HG03280 (cell line): ENCODE measurements at regions not wholly inside any gene's neighbourhood (a gene's known extent, or its start where the extent isn't known, plus 50 kb on each side); places are given as distances from the start of the nearest gene placed in this dataset.
"Not testable (repeated sequence)": the region's sequence is repeated elsewhere in the genome, so short reads cannot be mapped to it uniquely, and the experiment has no call there.

Source experiments
- ATAC-seq: cut with Tn5 transposase; IDR thresholded peaks from one replicate; pipeline ENCODE4 v1.9.1; 2021; ENCODE audit warnings: mild to moderate bottlenecking, moderate library complexity; ENCODE audit not compliant: unreplicated experiment

DNA sequence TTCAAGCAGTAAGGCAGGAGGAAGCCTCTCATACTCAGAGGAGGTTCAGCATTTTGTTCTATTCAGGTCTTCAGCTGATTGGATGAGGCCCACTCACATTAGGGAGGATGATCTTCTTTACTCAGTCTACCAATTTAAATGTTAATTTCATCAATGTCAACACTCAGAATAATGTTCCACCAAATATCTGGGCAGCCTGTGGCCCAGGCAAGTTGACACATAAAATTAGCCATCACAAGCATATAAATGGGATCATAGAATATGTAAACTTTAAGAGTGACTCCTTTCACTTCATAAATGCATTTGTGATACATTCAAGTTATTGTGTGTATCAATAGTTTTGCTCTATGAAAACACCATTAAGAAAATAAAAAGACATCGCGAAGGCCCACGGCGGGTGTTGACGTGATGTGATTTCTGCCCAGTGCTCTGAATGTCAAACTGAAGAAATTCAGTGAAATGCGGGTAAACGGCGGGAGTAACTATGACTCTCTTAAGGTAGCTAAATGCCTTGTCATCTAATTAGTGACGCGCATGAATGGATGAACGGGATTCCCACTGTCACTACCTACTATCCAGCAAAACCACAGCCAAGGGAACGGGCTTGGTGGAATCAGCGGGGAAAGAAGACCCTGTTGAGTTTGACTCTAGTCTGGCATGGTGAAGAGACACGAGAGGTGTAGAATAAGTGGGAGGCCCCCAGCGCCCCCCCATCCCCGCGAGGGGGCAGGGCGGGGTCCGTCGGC is 536.1 kb upstream of the AUTS2 start:
- no peak for ATAC-seq

DNA sequence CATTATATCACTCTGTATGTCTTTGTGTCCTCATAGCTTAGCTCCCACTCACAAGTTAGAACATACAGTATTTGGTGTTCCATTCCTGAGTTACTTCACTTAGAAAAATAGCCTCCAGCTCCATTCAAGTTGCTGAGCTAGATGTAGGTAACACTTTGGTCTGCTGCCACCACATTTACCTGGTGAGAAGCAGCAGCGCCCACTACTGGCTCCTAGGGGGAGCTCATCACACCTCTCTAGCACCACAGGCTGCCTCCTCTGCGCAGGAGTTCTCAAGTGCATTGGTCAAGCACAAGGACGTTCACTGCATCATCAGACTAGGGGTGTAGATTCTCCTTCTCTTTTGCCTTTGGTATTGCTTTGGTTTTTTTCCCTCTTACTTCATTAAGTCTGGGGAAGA is 530.9 kb upstream of the AUTS2 start:
- ATAC-seq, result no peak

DNA sequence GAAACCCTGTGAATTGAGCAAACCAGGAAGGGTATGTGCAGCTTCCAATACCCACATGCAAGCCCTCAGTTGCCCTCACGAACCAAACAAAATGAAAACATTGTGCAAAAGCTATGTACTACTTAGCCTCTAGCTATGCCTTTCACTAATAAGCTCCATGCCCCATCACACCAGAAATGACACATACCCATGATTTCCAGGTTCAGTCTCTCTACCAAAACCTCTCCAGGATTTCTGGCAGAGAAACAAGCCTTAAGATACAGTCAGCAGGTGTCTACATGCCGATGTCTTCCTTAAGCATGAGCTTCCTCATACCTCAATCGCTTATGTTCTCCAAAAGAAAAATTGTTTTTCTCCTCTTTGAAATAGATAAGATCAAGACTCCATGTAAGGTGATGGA is 527.8 kb upstream of the AUTS2 start:
- no peak for ATAC-seq

DNA sequence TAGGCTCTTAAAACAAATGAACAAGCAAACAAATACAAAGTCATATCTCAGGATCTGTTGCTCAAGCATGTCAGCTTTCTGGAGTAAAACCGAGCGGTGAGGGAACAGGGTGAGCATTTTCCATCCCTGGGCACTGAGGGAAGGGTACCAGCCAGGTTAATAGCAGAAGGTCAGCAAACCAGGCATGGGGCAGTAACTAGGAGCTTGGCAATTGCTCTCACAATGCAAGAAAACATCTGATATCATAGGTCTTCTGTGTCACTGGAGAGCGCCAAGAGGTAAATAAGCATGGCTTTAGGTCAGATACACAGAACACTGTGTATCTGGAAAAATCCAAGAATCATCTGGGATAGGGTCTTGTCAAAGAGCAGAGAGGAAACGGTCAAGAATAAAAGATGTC is 521.7 kb upstream of the AUTS2 start:
- no peak for ATAC-seq

DNA sequence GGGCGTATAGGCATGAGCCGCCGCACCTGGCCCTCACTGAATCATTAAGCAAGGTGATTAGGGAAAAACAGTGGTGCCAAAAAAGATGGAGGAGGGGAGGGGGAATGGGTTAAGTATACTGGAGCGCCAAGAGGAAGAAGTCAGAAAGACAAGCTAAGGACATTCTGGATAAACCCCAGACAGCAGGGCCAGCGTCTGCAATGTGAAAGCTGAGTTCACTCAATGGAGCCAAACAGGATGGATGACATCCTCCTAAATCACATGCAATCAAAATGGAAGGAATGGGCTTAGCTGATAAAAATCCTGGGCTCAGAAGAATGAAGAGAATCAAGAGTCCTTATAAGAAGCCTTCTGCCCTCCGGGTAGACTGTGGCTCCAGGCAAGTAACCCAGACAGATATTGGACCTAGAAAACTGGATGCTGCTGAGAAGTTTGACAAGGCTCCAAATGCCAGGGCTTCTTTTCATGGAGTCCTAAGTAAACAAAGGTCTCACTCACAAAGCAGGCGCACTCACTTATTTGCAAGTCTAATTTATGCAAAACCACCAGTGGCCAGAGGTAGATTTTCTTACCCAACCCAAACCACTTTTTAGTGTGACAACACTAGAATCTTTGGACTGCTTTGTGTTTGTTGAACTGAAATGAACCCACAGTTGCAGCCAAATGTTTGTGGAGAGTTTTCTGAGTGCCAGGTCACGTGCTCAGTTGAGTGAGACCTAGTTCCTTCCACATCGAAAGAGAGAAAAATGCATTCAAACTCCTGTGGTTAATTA is 519.1 kb upstream of the AUTS2 start:
- no peak for ATAC-seq

DNA sequence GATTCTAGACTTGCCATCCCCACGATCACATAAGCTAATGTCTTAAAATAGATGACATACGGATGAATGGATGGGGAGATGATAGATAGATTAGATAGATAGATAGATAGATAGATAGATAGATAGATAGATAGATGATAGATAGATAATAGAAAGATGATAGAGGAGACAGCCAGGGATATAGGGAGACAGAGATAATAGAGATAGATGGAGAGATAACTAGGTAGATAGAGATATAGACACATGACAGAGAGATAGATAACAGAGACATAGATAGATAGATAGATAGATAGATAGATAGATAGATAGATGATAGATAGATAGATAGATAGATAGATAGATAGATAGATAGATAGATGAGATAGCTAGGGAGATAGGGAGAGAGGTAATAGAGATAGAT is 511.0 kb upstream of the AUTS2 start:
- ATAC-seq, result not testable (repeated sequence)

DNA sequence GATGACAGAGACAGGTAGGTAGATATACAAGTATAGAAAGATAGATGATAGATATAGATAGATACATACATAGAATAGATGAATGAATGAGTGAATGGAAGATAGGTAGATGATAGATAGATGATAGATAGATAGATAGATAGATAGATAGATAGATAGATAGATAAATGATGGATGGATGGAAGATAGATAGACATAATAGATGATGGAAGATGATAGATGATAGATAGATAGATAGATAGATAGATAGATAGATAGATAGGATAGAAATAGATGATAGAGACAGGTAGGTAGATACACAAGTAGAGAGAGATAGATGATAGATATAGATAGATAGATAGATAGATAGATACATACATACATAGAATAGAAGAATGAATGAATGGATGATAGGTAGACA is 510.1 kb upstream of the AUTS2 start:
- no peak for ATAC-seq

DNA sequence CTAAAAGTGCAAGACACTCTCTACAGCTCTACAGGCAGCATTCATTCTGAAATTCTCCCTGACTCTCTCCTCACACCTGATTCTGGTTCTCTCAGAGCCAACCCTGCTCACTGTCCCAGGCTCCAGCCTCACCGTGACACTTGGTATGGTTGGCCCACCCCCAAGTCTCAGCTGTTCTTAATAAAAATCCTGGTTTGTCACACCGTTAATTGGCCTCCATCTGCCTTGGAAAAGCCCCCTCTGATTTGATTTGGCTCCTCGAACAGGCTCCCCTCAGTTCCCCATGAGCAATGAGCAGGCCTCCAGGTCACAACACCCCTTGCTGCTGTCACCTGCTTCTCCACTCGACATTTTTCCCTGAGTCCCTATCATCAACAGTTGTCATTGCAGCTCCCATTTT is 507.3 kb upstream of the AUTS2 start:
- ATAC-seq, result no peak

DNA sequence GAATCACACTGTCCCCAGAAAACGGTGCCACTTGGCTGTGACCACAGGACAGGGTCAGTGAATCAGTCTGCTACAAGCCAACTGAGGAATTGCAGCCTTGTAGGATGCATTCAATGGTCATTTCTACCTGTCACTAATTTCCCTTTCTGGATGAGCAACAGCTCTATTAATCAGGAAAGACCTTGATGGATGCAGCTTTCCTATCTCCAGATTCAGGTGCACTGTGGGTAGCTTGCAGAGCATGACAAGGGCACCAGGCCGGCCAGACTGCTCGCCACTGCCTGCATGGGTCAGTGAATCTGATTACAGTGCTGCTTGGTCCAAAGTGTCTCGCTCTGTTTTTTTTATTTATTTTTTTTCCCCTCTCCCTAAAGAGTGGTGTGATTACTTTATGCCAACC is 506.8 kb upstream of the AUTS2 start:
- no peak for ATAC-seq

DNA sequence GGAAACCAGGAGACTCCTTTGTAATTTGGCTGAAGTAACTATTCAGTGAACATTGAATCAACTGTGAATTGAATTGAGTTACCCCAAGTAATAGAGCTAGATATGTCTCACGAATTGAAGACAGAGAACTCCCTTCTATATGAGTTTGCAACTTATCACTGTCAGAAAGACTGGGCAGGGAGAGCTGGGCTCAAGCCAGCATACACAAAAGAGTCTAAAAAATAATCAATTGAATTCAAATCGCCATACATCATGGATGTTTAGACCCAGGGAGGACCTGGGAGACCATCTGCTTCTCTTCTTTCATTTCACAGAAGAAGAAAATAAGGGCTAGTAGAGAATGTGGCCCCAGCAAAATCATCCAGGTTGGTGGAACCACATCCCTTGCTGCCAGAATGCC is 503.1 kb upstream of the AUTS2 start:
- ATAC-seq, result no peak

DNA sequence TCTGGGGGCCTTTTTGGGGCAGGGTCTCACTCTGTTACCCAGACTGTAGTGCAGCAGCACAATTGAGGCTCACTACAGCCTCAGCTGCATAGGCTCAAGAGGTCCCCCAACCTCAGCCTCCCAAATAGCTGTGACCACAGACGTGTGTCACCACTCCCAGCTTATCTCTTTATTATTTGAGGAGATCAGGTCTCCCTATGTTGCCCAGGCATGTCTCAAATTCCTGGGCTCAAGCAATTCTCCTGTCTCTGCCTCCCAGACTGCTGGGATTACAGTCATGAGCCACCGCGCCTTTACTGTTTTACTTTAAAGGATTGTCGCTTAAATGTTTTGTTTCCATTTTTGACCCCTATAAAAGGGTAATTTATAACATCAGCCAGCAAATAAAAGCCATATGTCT is 502.6 kb upstream of the AUTS2 start:
- ATAC-seq, result no peak

DNA sequence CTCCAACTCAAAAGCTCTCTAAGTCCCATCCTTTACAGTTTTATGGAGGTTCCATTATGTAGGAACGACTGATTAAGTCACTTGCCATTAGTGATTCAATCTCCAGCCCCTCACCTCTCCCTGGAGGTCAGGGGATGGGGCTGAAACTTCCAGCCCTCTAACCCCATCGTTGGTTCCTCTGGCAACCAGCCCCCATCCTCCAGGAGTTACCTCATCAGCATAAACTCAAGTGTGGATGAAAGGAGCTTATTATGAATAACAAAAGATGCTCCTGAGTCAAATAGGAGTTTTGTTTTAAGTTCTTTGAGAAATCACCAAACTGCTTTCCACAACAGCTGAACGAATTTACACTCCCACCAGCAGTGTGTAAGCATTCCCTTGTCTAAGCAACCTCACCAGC is 494.3 kb upstream of the AUTS2 start:
- no peak for ATAC-seq

DNA sequence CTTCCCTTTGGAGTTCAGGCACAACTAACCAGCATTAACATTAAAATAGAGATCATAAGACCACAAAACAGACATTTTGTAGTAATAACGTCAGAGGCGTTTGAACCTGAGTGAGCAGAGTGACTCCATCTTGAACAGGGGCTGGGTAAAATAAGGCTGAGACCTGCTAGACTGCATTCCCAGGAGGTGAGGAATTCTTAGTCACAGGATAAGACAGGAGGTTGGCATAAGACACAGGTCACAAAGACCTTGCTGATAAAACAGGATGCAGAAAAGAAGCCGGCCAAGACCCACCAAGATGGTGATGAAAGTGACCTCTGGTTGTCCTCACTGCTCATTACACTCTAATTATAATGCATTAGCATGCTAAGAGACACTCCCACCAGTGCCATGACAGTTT is 493.2 kb upstream of the AUTS2 start:
- ATAC-seq, result no peak

DNA sequence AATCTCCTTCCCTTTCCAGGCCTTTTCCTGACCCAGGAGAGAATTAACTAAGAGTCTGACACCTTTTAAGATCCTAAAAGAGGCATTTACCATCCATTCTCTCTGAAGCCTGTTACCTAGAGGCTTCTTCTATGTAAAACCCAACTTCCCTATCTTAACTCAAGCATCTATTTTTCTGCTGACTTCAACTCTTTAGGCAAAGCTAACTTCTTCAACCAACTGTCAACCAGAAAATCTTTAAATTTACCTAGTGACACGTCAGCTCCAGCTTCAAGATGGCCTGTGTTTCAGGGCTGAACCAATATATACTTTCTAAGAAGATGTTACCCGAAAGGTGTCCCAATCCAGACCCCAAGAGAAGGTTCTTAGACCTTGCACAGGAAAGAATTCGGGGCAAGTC is 492.3 kb upstream of the AUTS2 start:
- no peak for ATAC-seq

DNA sequence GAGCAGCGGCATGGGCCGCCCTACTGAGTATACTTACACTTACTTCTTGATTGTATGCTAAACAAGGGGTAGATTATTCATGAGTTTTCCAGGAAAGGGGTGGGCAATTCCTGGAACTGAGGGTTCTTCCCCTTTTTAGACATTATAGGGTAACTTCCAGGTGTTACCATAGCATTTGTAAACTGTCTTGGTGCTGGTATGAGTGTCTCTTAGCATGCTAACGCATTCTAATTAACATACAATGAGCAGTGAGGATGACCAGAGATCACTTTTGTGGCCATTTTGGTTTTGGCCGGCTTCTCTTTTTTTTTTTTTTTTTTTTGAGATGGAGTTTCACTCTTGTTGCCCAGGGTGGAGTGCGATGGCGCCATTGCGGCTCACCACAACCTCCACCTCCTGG is 491.8 kb upstream of the AUTS2 start:
- not testable (repeated sequence) for ATAC-seq

DNA sequence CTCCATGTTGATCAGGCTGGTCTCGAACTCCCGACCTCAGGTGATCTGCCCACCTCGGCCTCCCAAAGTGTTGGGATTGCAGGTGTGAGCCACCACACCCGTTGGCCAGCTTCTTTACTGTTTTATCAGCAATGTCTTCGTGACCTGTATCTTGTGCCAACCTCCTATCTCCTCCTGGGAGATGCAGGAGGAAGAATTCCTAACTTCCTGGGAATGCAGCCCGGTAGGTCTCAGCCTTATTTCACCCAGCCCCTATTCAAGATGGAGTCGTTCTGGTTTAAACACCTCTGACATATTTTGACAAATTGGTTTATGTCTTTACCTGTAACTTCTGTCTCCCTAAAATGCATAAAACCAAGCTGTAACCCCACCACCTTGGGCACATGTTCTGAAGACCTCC is 491.3 kb upstream of the AUTS2 start:
- ATAC-seq, result not testable (repeated sequence)

DNA sequence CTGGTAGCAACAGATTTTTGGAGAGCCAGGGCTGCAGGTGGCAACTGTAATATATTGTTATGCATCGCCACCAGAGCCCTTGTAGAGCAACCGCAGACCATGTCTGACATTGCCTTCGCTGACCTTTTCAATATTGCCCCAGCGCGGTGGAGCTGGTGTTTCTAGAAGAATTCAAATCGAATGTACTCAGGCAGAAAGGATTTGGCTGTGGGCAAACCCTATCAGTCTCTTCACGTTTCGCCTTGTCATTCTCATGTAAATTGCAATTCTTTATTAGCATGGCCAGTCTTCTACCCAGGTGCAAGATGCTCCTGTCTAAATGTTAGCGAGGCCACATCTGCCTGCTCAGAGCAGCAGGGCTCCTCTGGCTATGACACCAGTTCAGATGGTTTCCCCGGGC is 490.2 kb upstream of the AUTS2 start:
- no peak for ATAC-seq

DNA sequence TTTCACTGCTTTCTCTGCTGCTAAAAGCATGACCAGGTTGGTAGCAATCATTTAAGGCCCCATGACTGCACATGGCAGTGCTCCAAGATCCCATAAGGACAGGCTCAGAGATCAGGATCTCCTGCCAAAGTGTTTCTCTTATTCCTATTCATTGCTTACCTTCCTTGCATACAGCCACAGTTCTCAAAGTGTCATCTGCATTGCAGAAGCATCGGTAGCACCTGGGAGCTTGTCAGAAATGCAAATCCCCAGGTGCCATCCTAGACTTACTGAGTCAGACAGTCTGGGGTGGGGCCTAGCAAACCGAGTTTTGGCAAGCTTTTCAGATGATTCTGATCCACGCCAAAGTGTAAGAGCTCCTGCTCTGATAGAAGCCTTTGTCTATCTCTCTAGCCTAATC is 489.0 kb upstream of the AUTS2 start:
- ATAC-seq, result no peak

DNA sequence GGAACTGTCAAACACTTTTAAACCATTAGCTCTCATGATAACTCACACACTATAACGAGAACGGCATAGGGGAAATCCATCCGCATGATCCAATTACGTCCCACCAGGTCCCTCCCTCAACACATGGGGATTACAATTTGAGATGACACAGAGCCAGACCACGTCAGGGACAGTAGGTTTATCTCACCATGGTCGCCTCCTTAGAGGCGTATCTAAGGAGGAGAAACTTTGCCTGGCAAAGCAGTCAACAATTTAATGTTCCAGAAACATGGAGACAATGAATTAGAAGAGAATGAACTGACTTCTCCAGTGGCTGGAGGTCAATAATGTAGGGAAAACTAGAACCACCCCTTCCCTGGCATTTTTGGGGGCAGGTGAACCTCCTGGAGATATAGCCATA is 488.4 kb upstream of the AUTS2 start:
- no peak for ATAC-seq

DNA sequence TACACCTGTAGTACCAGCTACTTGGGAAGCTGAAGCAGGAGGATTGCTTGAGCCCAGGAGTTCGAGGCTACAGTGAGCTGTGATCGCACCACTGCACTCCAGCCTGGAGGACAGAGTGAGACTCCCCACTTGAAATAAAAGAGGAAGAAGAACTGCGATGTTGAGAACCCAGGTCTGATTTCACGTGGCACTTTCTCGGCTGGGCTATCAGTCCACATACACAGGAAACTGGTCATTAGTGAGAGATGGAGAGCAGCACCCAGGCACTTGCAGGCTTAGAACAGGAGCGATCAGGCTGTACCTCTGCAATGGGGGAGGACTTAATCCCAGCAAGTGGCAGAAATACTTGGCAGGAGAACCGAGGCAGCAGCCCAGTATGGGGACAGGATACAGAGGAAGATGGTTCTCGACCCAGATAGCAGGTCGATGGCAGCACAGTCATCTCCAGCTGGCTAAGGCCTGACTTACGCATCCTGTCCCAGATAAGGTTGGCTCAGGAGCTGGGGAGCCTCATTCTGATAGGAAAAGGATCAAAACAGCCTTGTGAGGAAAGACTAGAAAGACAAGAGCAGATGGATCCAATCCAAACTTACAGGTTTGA is 487.7 kb upstream of the AUTS2 start:
- ATAC-seq, result no peak

DNA sequence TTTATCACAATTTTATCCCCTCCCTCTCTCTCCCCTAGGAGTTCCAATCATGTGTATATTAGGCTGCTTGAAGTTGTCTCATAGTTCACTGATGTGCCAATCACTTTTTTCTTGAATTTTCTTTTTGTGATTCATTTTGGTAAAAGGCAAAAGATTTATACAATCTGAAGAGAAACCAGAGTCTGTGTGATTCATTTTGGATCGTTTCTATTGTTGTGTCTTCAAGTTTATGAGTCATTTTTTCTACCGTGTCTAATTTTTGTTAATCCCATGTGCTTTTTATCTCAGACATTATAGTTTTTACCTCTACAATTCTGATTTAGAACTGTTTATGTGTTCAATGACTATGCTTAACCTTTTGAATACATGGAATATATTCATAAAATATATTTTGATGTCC is 483.9 kb upstream of the AUTS2 start:
- ATAC-seq, result no peak

DNA sequence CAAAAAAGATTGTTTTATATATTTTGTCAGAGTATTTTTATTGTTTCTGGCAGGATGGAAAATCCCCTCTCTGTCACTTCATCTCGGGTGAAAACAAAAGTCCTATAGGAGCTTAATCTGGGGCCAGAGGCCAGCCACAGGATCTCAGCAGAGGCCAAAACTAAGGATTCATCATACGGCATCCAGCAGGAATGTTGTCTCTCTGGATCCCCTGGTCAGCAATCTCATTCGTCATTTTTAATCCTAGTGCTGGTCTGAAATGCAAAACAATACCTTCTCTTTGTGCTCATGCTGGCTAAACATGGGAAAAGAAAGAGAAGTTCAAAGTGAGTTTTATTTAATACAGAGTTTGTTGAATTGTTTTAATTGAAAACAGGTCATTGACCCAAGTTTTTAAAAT is 482.5 kb upstream of the AUTS2 start:
- ATAC-seq, result no peak
